GM12878 (cell line): ENCODE measurements at regions not wholly inside any gene's neighbourhood (a gene's known extent, or its start where the extent isn't known, plus 50 kb on each side); places are given as distances from the start of the nearest gene placed in this dataset.

Experiments
- ATAC-seq: fragments of 200-7000 bp; cut with Tn5 transposase; 3 replicates; pipeline ENCODE4 v1.9.1; 2020; ENCODE audit warnings: mild to moderate bottlenecking, moderate library complexity
- BruUV-seq: library from RNA; stranded (reverse); fragments of 400-500 nt; replicated peaks from 2 replicates; lab custom pipeline; 2021; lab: Mats Ljungman, UMichigan
- CTCF ChIA-PET: fragments of 300-600 bp; sonication (Branson Sonifier 250); formaldehyde crosslinking; extraction: SDS; loops from one replicate; lab custom pipeline; 2021; ENCODE audit warnings: inconsistent platforms; lab: Yijun Ruan, JAX
- POLR2A ChIA-PET: fragments of 350-600 bp; formaldehyde crosslinking; extraction: SDS; loops from one replicate; lab custom pipeline; 2021; ENCODE audit warnings: inconsistent platforms; lab: Charles Lee
- RAD21 ChIA-PET: fragments of 300-600 bp; sonication (Branson Sonifier 250); formaldehyde crosslinking; loops from one replicate; lab custom pipeline; 2023; ENCODE audit warnings: antibody characterized with exemption; ENCODE audit not compliant: unreplicated experiment; lab: Charles Lee
- SMC1A ChIA-PET: fragments of 300-600 bp; sonication (Branson Sonifier 250); formaldehyde crosslinking; loops from one replicate; lab custom pipeline; 2023; ENCODE audit not compliant: unreplicated experiment, uncharacterized antibody; lab: Charles Lee
- DNase-seq: peaks from one replicate; pipeline ENCODE4 v3.0.0-alpha.2; 2011; ENCODE audit warnings: low read depth, low spot score
- FAIRE-seq: peaks from 3 replicates; lab custom pipeline; 2011; peaks lifted over from hg19 to GRCh38; lab: Jason Lieb, UNC
- H2AFZ ChIP-seq: 2 replicates; pipeline ENCODE4 v1.6.0; 2011; ENCODE audit warnings: low read depth, low read length, control low read depth; ENCODE audit not compliant: control insufficient read depth
- H3K27ac ChIP-seq: 2 replicates; pipeline ENCODE4 v1.5.1; 2011; ENCODE audit warnings: control low read depth; ENCODE audit not compliant: control insufficient read depth, insufficient read depth
- H3K27me3 ChIP-seq, 2 experiments: replicated peaks in 1 of 2; 2 replicates each; pipeline versions ENCODE4 v1.6.0 to v1.6.1; 2011; ENCODE audit warnings: low read length in 1 of 2; ENCODE audit not compliant: control insufficient read depth in 2 of 2, insufficient read depth in 2 of 2
- H3K36me3 ChIP-seq, 2 experiments: 2 replicates each; pipeline ENCODE4 v1.5.1; 2011; ENCODE audit warnings: low read length in 1 of 2; ENCODE audit not compliant: control insufficient read depth in 2 of 2, insufficient read depth in 2 of 2
- H3K4me1 ChIP-seq: 2 replicates; pipeline ENCODE4 v1.6.1; 2011; ENCODE audit warnings: mild to moderate bottlenecking, low read length, moderate library complexity, mixed read lengths; ENCODE audit not compliant: control insufficient read depth, insufficient read depth
- H3K4me2 ChIP-seq: 2 replicates; pipeline ENCODE4 v1.6.0; 2011; ENCODE audit warnings: control low read depth; ENCODE audit not compliant: control insufficient read depth, insufficient read depth
- H3K4me3 ChIP-seq: fragments of 200-600 bp; sonication (generic); 2 replicates; pipeline ENCODE4 v1.5.1; 2016
- H3K79me2 ChIP-seq: 2 replicates; pipeline ENCODE4 v1.6.0; 2011; ENCODE audit warnings: low read length; ENCODE audit not compliant: control insufficient read depth, insufficient read depth
- H3K9ac ChIP-seq: 2 replicates; pipeline ENCODE4 v1.8.0; 2011; ENCODE audit warnings: low read length, control low read depth, mixed read lengths; ENCODE audit not compliant: control insufficient read depth, insufficient read depth
- H3K9me3 ChIP-seq: replicated peaks from 3 replicates; pipeline ENCODE4 v1.5.1; 2011; ENCODE audit warnings: mild to moderate bottlenecking, low read length; ENCODE audit not compliant: control insufficient read depth, insufficient read depth
- H4K20me1 ChIP-seq: 2 replicates; pipeline ENCODE4 v1.6.0; 2011; ENCODE audit not compliant: control insufficient read depth, insufficient read depth
- ASH2L ChIP-seq: fragments of 300-600, 200-600 bp; sonication (generic); IDR thresholded peaks from 2 replicates; pipeline ENCODE4 v1.6.1; 2017; ENCODE audit warnings: low read depth, mild to moderate bottlenecking, borderline replicate concordance
- BMI1 ChIP-seq: fragments of 450-650 bp; IDR thresholded peaks from 2 replicates; pipeline ENCODE4 v1.6.1; 2016; ENCODE audit warnings: mild to moderate bottlenecking, moderate library complexity, borderline replicate concordance
- CBFB ChIP-seq: IDR thresholded peaks from 2 replicates; pipeline ENCODE4 v1.6.1; 2016; ENCODE audit warnings: antibody characterized with exemption, low read depth
- DPF2 ChIP-seq: fragments of 450-650 bp; IDR thresholded peaks from 2 replicates; pipeline ENCODE4 v1.6.1; 2017; ENCODE audit warnings: mild to moderate bottlenecking
- ETV6 ChIP-seq, 2 experiments: fragments of 450-650 bp in 1 of 2; IDR thresholded peaks in 1 of 2; conservative IDR thresholded peaks in 1 of 2; 2 replicates each; pipeline ENCODE4 v1.6.1; 2014; ENCODE audit warnings: antibody characterized with exemption in 1 of 2, borderline replicate concordance in 1 of 2, low read depth in 1 of 2, mild to moderate bottlenecking in 1 of 2, moderate library complexity in 1 of 2
- GABPA ChIP-seq: IDR thresholded peaks from 2 replicates; pipeline ENCODE4 v1.6.1; 2014; ENCODE audit warnings: antibody characterized with exemption, low read depth, mild to moderate bottlenecking, inconsistent platforms
- JUNB ChIP-seq: IDR thresholded peaks from 2 replicates; pipeline ENCODE4 v1.6.1; 2016; ENCODE audit warnings: antibody characterized with exemption, mild to moderate bottlenecking
- MAX ChIP-seq: IDR thresholded peaks from 2 replicates; pipeline ENCODE4 v1.6.1; 2012; ENCODE audit warnings: low read depth, low read length, improper control_type of control experiment
- PRDM15 ChIP-seq: fragments of 450-650 bp; formaldehyde crosslinking; IDR thresholded peaks from 2 replicates; pipeline ENCODE4 v1.4.0; 2020; ENCODE audit warnings: mild to moderate bottlenecking, moderate library complexity
- SIN3A ChIP-seq: IDR thresholded peaks from 2 replicates; pipeline ENCODE4 v1.6.1; 2012; ENCODE audit warnings: low read depth, low read length, improper control_type of control experiment
- SUPT20H ChIP-seq: IDR thresholded peaks from 2 replicates; pipeline ENCODE4 v1.6.1; 2011; ENCODE audit warnings: low read depth, mild to moderate bottlenecking, low read length, moderate library complexity, borderline replicate concordance; ENCODE audit not compliant: control insufficient read depth
- TARDBP ChIP-seq: IDR thresholded peaks from 2 replicates; pipeline ENCODE4 v1.6.1; 2016; ENCODE audit warnings: borderline replicate concordance
- USF1 ChIP-seq: IDR thresholded peaks from 2 replicates; pipeline ENCODE4 v1.6.1; 2011; ENCODE audit warnings: borderline replicate concordance, low read depth, mild to moderate bottlenecking, moderate library complexity, mixed read lengths, low read length; ENCODE audit not compliant: insufficient read depth; ENCODE audit errors: extremely low read length
- WGBS: methylation state at CpG from one replicate; pipeline ENCODE4 v1.1.6; 2016; ENCODE audit warnings: low lambda C conversion rate; ENCODE audit not compliant: insufficient replicate concordance, insufficient coverage; ENCODE audit errors: missing lambda C conversion rate; 5-methylcytosine and 5-hydroxymethylcytosine counted together
- in situ Hi-C: fragments of 300-500 bp; cut with MboI; formaldehyde crosslinking; loops from 9 replicates; pipeline ENCODE4 v1.14.3; 2018; ENCODE audit warnings: mixed read lengths
- intact Hi-C: fragments of 100-400 bp; cut with micrococcal nuclease; formaldehyde crosslinking; loops from one replicate; pipeline ENCODE4 v1.14.2; 2022; ENCODE audit not compliant: unreplicated experiment

GRCh38 chr10:91117505-91117904 is 103.0 kb upstream of the PCGF5 start:
- DNase-seq (no peak), FAIRE-seq (no peak)
- ChIA-PET SMC1A (interaction anchor here (1.3 kb wide), 1 partner anchor 106 kb away, joined by 4 read pairs; no protein-coding TSS in a partner anchor), RAD21 (interaction anchor here (0.7 to 2.7 kb wide), 5 partner anchors 13 to 205 kb away, joined by 3 to 8 read pairs (median 3); no protein-coding TSS in a partner anchor), CTCF (interaction anchor here (1.4 kb wide), 1 partner anchor 133 kb away, joined by 6 read pairs; no protein-coding TSS in a partner anchor)
- Histone ChIP-seq H3K4me1 (no peaks in the 10 kb centered on the region), H2AFZ (no peak overlapping the region), H3K9me3 (no peaks in the 10 kb centered on the region), H3K36me3 (no peaks in the 10 kb centered on the region)
- no TSS peak for BruUV-seq
- 2% methylated on average over 2 of the region's 2 CpGs for WGBS
- in situ Hi-C loops = no loop called here
- intact Hi-C loops = no loop called here
- TF ChIP-seq ASH2L (no peak), DPF2 (no peak), TARDBP (no peak), SUPT20H (no peak), CBFB (no peak), ETV6 (conservative IDR thresholded peaks at IDR 0.05 in 1 of 2, IDR thresholded peaks at IDR 0.05 in 1 of 2; ENCODE audit: borderline replicate concordance in 1 of 2, low read depth in 1 of 2) (no peak)
- TF ChIP-seq, all 136 proteins: peak for 0
- H3K4me3 ChIP-seq = no peak overlapping the region
- no peak overlapping the region for H3K4me2 ChIP-seq
- H3K79me2 ChIP-seq = no peaks in the 10 kb centered on the region
- H3K9ac ChIP-seq = no peak overlapping the region
- no peaks in the 10 kb centered on the region for H3K27me3 ChIP-seq
- ATAC-seq = no peak
- H3K27ac ChIP-seq = no peak overlapping the region
- H4K20me1 ChIP-seq = no peaks in the 10 kb centered on the region
- POLR2A ChIA-PET = no interaction called here

- H3K9me3 ChIP-seq = no peaks in the 10 kb centered on the region
- ChIA-PET SMC1A (interaction anchor here (1.4 kb wide), 1 partner anchor 130 kb away, joined by 3 read pairs; no protein-coding TSS in a partner anchor), POLR2A (no interaction called here), RAD21 (interaction anchor here (1.6 kb wide), 1 partner anchor 130 kb away, joined by 6 read pairs; no protein-coding TSS in a partner anchor), CTCF (interaction anchor here (0.9 to 1.3 kb wide), 2 partner anchors 22 to 131 kb away, joined by 3 read pairs; no protein-coding TSS in a partner anchor)
- no peaks in the 10 kb centered on the region for H3K4me1 ChIP-seq
- no peak for FAIRE-seq
- no peaks in the 10 kb centered on the region for H4K20me1 ChIP-seq
- H2AFZ ChIP-seq = no peak overlapping the region
- no peaks in the 10 kb centered on the region for H3K36me3 ChIP-seq
- H3K79me2 ChIP-seq = no peaks in the 10 kb centered on the region
- no peak for DNase-seq
- no peak overlapping the region for H3K27ac ChIP-seq
- intact Hi-C loops (no loop called here), in situ Hi-C loops (no loop called here)
- no peak overlapping the region for H3K4me3 ChIP-seq
- no peak overlapping the region for H3K4me2 ChIP-seq
- no peak for ATAC-seq
- 47% methylated on average over 2 of the region's 2 CpGs for WGBS
- no TSS peak for BruUV-seq
- no peak overlapping the region for H3K9ac ChIP-seq
- H3K27me3 ChIP-seq = no peaks in the 10 kb centered on the region
- TF ChIP-seq PRDM15 = no peak
- TF ChIP-seq USF1 = no peak
- TF ChIP-seq BMI1 = no peak
- TF ChIP-seq MAX = no peak
- no peak for TF ChIP-seq SIN3A
- TF ChIP-seq CBFB = no peak
- TF ChIP-seq JUNB = no peak
- no peak for TF ChIP-seq GABPA
These were observed 100.1 kb upstream of the PCGF5 start for GRCh38 chr10:91120348-91120747.
